Left renal cortex interstitium (tissue), 4 donors: ENCODE measurements at regions not wholly inside any gene's neighbourhood (a gene's known extent, or its start where the extent isn't known, plus 50 kb on each side); places are given as distances from the start of the nearest gene placed in this dataset.
A peak's percentile ranks its signal among the peaks of the same experiment; 100 is the strongest.

Source experiments
- DNase-seq, 4 donors: peaks; one replicate each; pipeline ENCODE4 v3.0.0-alpha.2; 2013; ENCODE audit warnings: low read depth in 4 of 4, low spot score in 2 of 4, missing footprints in 1 of 4

- DNase-seq: no peak
These were observed 746.3 kb upstream of the RAB6C start for GRCh38 chr2:129233166-129233565.

- peak in 1 of 4 donors; percentile 11 for DNase-seq
These were observed 745.6 kb upstream of the RAB6C start for GRCh38 chr2:129233751-129234406.

- DNase-seq: no peak
These were observed 742.9 kb upstream of the RAB6C start for GRCh38 chr2:129236601-129237000.

- no peak for DNase-seq
These were observed 741.3 kb upstream of the RAB6C start for GRCh38 chr2:129237966-129238725.

GRCh38 chr2:129239141-129239540, 740.3 kb upstream of the RAB6C start:
- DNase-seq: no peak

GRCh38 chr2:129240061-129240460, 739.4 kb upstream of the RAB6C start:
- DNase-seq: no peak

- DNase-seq: no peak
These were observed 737.2 kb upstream of the RAB6C start for GRCh38 chr2:129242269-129242668.

- DNase-seq: no peak
These were observed 731.7 kb upstream of the RAB6C start for GRCh38 chr2:129247751-129248150.

- no peak for DNase-seq
These were observed 731.3 kb upstream of the RAB6C start for GRCh38 chr2:129248198-129248597.

- DNase-seq: peak in 1 of 4 donors; percentile 5
These were observed 726.5 kb upstream of the RAB6C start for GRCh38 chr2:129252781-129253460.

GRCh38 chr2:129253461-129253812, 726.0 kb upstream of the RAB6C start:
- DNase-seq: peak in 1 of 4 donors; percentile 5

- no peak for DNase-seq
These were observed 724.7 kb upstream of the RAB6C start for GRCh38 chr2:129254718-129255117.

- no peak for DNase-seq
These were observed 723.7 kb upstream of the RAB6C start for GRCh38 chr2:129255610-129256313.

GRCh38 chr2:129256642-129257041, 722.8 kb upstream of the RAB6C start:
- no peak for DNase-seq

GRCh38 chr2:129262934-129263333, 716.5 kb upstream of the RAB6C start:
- no peak for DNase-seq

- no peak for DNase-seq
These were observed 715.5 kb upstream of the RAB6C start for GRCh38 chr2:129263939-129264338.

- DNase-seq: no peak
These were observed 711.9 kb upstream of the RAB6C start for GRCh38 chr2:129267559-129267958.

- DNase-seq: no peak
These were observed 706.0 kb upstream of the RAB6C start for GRCh38 chr2:129273266-129274037.

GRCh38 chr2:129274038-129274415, 705.4 kb upstream of the RAB6C start:
- DNase-seq: no peak

GRCh38 chr2:129274918-129275317, 704.5 kb upstream of the RAB6C start:
- no peak for DNase-seq
